HEK293T (cell line): ENCODE measurements at regions not wholly inside any gene's neighbourhood (a gene's known extent, or its start where the extent isn't known, plus 50 kb on each side); places are given as distances from the start of the nearest gene placed in this dataset.

Experiments
- CTCF ChIA-PET: fragments of 350-600 bp; formaldehyde crosslinking; extraction: SDS; loops from one replicate; lab custom pipeline; 2021; ENCODE audit warnings: antibody characterized with exemption, inconsistent platforms; lab: Yijun Ruan, JAX
- POLR2A ChIA-PET: fragments of 350-600 bp; formaldehyde crosslinking; extraction: SDS; loops from one replicate; lab custom pipeline; 2020; ENCODE audit warnings: antibody characterized with exemption, inconsistent platforms; lab: Yijun Ruan, JAX
- DNase-seq: peaks from one replicate; pipeline ENCODE4 v3.0.0; 2012; ENCODE audit warnings: mixed read lengths; ENCODE audit errors: extremely low spot score
- ARNT ChIP-seq: fragments of 450-650 bp; IDR thresholded peaks from 2 replicates; pipeline ENCODE4 v1.6.1; 2017; ENCODE audit warnings: mild to moderate bottlenecking
- BHLHE40 ChIP-seq: fragments of 450-650 bp; IDR thresholded peaks from 2 replicates; pipeline ENCODE4 v1.6.1; 2016; ENCODE audit warnings: mild to moderate bottlenecking, moderate library complexity, borderline replicate concordance
- CTBP1 ChIP-seq: fragments of 450-650 bp; IDR thresholded peaks from 2 replicates; pipeline ENCODE4 v1.6.1; 2016; ENCODE audit warnings: borderline replicate concordance
- ELF4 ChIP-seq: fragments of 450-650 bp; IDR thresholded peaks from 2 replicates; pipeline ENCODE4 v1.6.1; 2017; ENCODE audit warnings: antibody characterized with exemption
- FOXA1 ChIP-seq: fragments of 450-650 bp; IDR thresholded peaks from 2 replicates; pipeline ENCODE4 v1.6.1; 2016; ENCODE audit warnings: mild to moderate bottlenecking
- FOXK2 ChIP-seq: fragments of 450-650 bp; IDR thresholded peaks from 2 replicates; pipeline ENCODE4 v1.6.1; 2016; ENCODE audit warnings: mild to moderate bottlenecking
- FOXM1 ChIP-seq: fragments of 450-650 bp; IDR thresholded peaks from 2 replicates; pipeline ENCODE4 v1.6.1; 2017; ENCODE audit warnings: mild to moderate bottlenecking, borderline replicate concordance
- HDGF ChIP-seq: fragments of 450-650 bp; IDR thresholded peaks from 2 replicates; pipeline ENCODE4 v1.6.1; 2017; ENCODE audit warnings: antibody characterized with exemption, borderline replicate concordance
- L3MBTL2 ChIP-seq: fragments of 450-650 bp; conservative IDR thresholded peaks from 2 replicates; pipeline ENCODE4 v1.6.1; 2016; ENCODE audit warnings: mild to moderate bottlenecking
- LEF1 ChIP-seq: fragments of 450-650 bp; IDR thresholded peaks from 2 replicates; pipeline ENCODE4 v1.6.1; 2017; ENCODE audit warnings: mild to moderate bottlenecking, borderline replicate concordance
- NFRKB ChIP-seq: fragments of 450-650 bp; IDR thresholded peaks from 2 replicates; pipeline ENCODE4 v1.6.1; 2016; ENCODE audit warnings: mild to moderate bottlenecking, moderate library complexity
- PKNOX1 ChIP-seq: fragments of 450-650 bp; IDR thresholded peaks from 2 replicates; pipeline ENCODE4 v1.6.1; 2016
- SP1 ChIP-seq: fragments of 450-650 bp; IDR thresholded peaks from 2 replicates; pipeline ENCODE4 v1.6.1; 2017
- SUZ12 ChIP-seq: fragments of 450-650 bp; IDR thresholded peaks from 2 replicates; pipeline ENCODE4 v1.6.1; 2016; ENCODE audit warnings: mild to moderate bottlenecking
- TARDBP ChIP-seq: fragments of 450-650 bp; IDR thresholded peaks from 2 replicates; pipeline ENCODE4 v1.6.1; 2016
- ZNF384 ChIP-seq: fragments of 450-650 bp; IDR thresholded peaks from 2 replicates; pipeline ENCODE4 v1.6.1; 2016

GRCh38 chr5:111998871-111999270, 241.9 kb upstream of the NREP start:
- ChIA-PET CTCF (no interaction called here), POLR2A (no interaction called here)
- no peak for DNase-seq
- no peak for TF ChIP-seq LEF1
- no peak for TF ChIP-seq ZNF384
- no peak for TF ChIP-seq HDGF
- TF ChIP-seq CTBP1: no peak
- no peak for TF ChIP-seq SP1
- TF ChIP-seq TARDBP: no peak
- no peak for TF ChIP-seq L3MBTL2
- no peak for TF ChIP-seq SUZ12
- no peak for TF ChIP-seq FOXM1
- TF ChIP-seq ELF4: no peak
- no peak for TF ChIP-seq ARNT
- TF ChIP-seq PKNOX1: no peak
- no peak for TF ChIP-seq NFRKB
- TF ChIP-seq FOXK2: no peak
- no peak for TF ChIP-seq FOXA1

GRCh38 chr5:111997711-111998110, 240.7 kb upstream of the NREP start:
- ChIA-PET CTCF (no interaction called here), POLR2A (no interaction called here)
- TF ChIP-seq TARDBP (no peak), LEF1 (no peak), PKNOX1 (no peak)
- DNase-seq: no peak

GRCh38 chr5:111997308-111997707, 240.3 kb upstream of the NREP start:
- CTCF ChIA-PET: no interaction called here
- DNase-seq: no peak
- TF ChIP-seq SUZ12 (no peak), ARNT (no peak), FOXA1 (no peak), CTBP1 (no peak), FOXM1 (no peak), ZNF384 (no peak), ELF4 (no peak)
- POLR2A ChIA-PET: no interaction called here

- ChIA-PET POLR2A (no interaction called here), CTCF (no interaction called here)
- TF ChIP-seq LEF1 (no peak), TARDBP (no peak), ELF4 (no peak), ARNT (no peak), FOXM1 (no peak), L3MBTL2 (no peak), HDGF (no peak), ZNF384 (no peak), SP1 (no peak), FOXK2 (no peak), CTBP1 (no peak), BHLHE40 (no peak), NFRKB (no peak), SUZ12 (no peak), FOXA1 (no peak), PKNOX1 (no peak)
- no peak for DNase-seq
Observed at GRCh38 chr5:111996574-111996973, 239.6 kb upstream of the NREP start.

- TF ChIP-seq LEF1 (no peak), FOXK2 (no peak), TARDBP (no peak), ARNT (no peak), FOXA1 (no peak), PKNOX1 (no peak), CTBP1 (no peak), BHLHE40 (no peak), ELF4 (no peak), ZNF384 (no peak), L3MBTL2 (no peak), SUZ12 (no peak), SP1 (no peak), FOXM1 (no peak), HDGF (no peak), NFRKB (no peak)
- ChIA-PET POLR2A (no interaction called here), CTCF (interaction anchor here (0.5 kb wide), 1 partner anchor 532 kb away, joined by 3 read pairs; no protein-coding TSS in a partner anchor)
- DNase-seq: no peak
Observed at GRCh38 chr5:111995701-111996100, 238.7 kb upstream of the NREP start.

GRCh38 chr5:111993242-111993641, 236.2 kb upstream of the NREP start:
- ChIA-PET POLR2A (interaction anchor here (0.8 kb wide), 1 partner anchor 17 kb away, joined by 3 read pairs; no protein-coding TSS in a partner anchor), CTCF (interaction anchor here (0.7 kb wide), 1 partner anchor 498 kb away, joined by 3 read pairs; no protein-coding TSS in a partner anchor)
- TF ChIP-seq SUZ12: no peak
- TF ChIP-seq L3MBTL2: no peak
- no peak for TF ChIP-seq FOXM1
- no peak for TF ChIP-seq SP1
- TF ChIP-seq ZNF384: no peak
- no peak for TF ChIP-seq HDGF
- TF ChIP-seq TARDBP: no peak
- TF ChIP-seq ARNT: no peak
- no peak for TF ChIP-seq FOXA1
- no peak for TF ChIP-seq LEF1
- no peak for TF ChIP-seq FOXK2
- TF ChIP-seq BHLHE40: no peak
- no peak for TF ChIP-seq PKNOX1
- TF ChIP-seq ELF4: no peak
- no peak for TF ChIP-seq NFRKB
- TF ChIP-seq CTBP1: no peak
- no peak for DNase-seq
